Thyroid gland (tissue), 4 donors: ENCODE measurements at regions not wholly inside any gene's neighbourhood (a gene's known extent, or its start where the extent isn't known, plus 50 kb on each side); places are given as distances from the start of the nearest gene placed in this dataset.
"Not testable (repeated sequence)": the region's sequence is repeated elsewhere in the genome, so short reads cannot be mapped to it uniquely, and the experiment has no call there.

ENCODE experiments used
- CTCF ChIP-seq, 6 experiments: fragments of 200-600 bp in 3 of 6; fragments of 450-650 bp in 3 of 6; sonication (generic) in 3 of 6; IDR thresholded peaks; one replicate each; pipeline ENCODE4 v1.5.1; 2016 to 2019; ENCODE audit warnings: antibody characterized with exemption in 6 of 6, mild to moderate bottlenecking in 2 of 6, inconsistent platforms in 1 of 6, moderate library complexity in 1 of 6
- POLR2A ChIP-seq, 2 donors: fragments of 450-650 bp; IDR thresholded peaks; one replicate each; pipeline ENCODE4 v1.6.1; 2017; ENCODE audit warnings: antibody characterized with exemption in 2 of 2, mild to moderate bottlenecking in 2 of 2, moderate library complexity in 1 of 2

GRCh38 chr4:186873095-186873494 lies 149.4 kb upstream of the FAT1 start:
- TF ChIP-seq CTCF, POLR2A (IDR thresholded peaks at IDR 0.05): not testable (repeated sequence)
